ENCODE measurements at regions not wholly inside any gene's neighbourhood (a gene's known extent, or its start where the extent isn't known, plus 50 kb on each side); places are given as distances from the start of the nearest gene placed in this dataset.
A peak's percentile ranks its signal among the peaks of the same experiment; 100 is the strongest.

DNA sequence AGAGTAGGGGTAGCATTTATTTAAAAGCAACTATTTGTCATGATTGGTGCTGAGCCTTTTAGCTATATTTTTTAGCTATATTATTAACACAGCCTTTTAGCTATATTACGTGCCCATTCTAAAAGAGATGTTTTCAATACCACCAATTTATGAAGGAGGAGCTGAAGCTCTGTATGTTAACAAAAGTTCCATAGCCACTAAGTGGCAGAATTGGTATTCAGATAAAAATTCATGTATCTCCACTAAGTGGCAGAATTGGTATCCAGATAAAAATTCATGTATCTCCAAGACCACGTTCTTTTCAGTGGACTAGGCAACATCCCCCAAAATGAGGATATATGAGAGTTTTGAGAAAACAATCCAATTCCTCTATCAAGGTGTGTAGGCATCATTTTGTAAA, 268.6 kb downstream of the HGF start:
- peaks cover 2% of the 10 kb centered on the region for H3K4me1 ChIP-seq (ENCODE audit: control insufficient read depth, insufficient read depth, low read length)
- DNase-seq = no peak
- intact Hi-C loops (cut with DNase I) = loop anchor here in 1 of 4 donors (10.0 kb wide), 1 partner anchor 454 kb away; no protein-coding TSS in a partner anchor
- H3K27me3 ChIP-seq (ENCODE audit: control insufficient read depth, insufficient read depth) = no peaks in the 10 kb centered on the region
- H3K4me3 ChIP-seq (ENCODE audit: low read length) = no peak overlapping the region
- no peak for ATAC-seq
- no peak overlapping the region for H3K27ac ChIP-seq (ENCODE audit: low read length)
- H3K9me3 ChIP-seq (ENCODE audit: control insufficient read depth, low read length) = no peaks in the 10 kb centered on the region
- WGBS = 50% methylated on average over 2 of the region's 2 CpGs

DNA sequence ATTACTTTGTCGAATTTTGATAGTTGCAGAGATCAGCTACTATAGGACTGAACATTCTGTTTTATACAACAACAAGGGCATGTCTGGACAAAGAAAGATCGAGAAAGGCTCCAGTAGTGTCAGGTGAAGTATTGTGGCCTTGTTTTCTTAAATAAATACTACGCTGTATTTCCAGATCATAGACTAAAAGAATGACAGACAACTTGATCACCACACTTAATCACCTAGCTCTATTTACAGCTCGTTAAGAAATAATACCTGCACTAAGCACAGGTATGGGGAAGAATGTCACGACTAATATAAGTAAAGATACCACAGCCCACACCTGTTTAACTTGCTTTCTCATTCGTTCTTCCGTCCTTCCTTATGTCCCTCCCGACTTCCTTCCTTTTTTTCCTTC, 269.2 kb downstream of the HGF start:
- 81% methylated on average over 8 of the region's 8 CpGs for WGBS
- DNase-seq = no peak
- Histone ChIP-seq H3K27me3 (ENCODE audit: control insufficient read depth, insufficient read depth) (no peaks in the 10 kb centered on the region), H3K27ac (ENCODE audit: low read length) (no peak overlapping the region), H3K4me1 (ENCODE audit: control insufficient read depth, insufficient read depth, low read length) (peaks cover 2% of the 10 kb centered on the region), H3K4me3 (ENCODE audit: low read length) (no peak overlapping the region), H3K9me3 (ENCODE audit: control insufficient read depth, low read length) (no peaks in the 10 kb centered on the region)
- intact Hi-C loops (cut with DNase I) = loop anchor here in 1 of 4 donors (10.0 kb wide), 1 partner anchor 454 kb away; no protein-coding TSS in a partner anchor
- ATAC-seq = no peak

DNA sequence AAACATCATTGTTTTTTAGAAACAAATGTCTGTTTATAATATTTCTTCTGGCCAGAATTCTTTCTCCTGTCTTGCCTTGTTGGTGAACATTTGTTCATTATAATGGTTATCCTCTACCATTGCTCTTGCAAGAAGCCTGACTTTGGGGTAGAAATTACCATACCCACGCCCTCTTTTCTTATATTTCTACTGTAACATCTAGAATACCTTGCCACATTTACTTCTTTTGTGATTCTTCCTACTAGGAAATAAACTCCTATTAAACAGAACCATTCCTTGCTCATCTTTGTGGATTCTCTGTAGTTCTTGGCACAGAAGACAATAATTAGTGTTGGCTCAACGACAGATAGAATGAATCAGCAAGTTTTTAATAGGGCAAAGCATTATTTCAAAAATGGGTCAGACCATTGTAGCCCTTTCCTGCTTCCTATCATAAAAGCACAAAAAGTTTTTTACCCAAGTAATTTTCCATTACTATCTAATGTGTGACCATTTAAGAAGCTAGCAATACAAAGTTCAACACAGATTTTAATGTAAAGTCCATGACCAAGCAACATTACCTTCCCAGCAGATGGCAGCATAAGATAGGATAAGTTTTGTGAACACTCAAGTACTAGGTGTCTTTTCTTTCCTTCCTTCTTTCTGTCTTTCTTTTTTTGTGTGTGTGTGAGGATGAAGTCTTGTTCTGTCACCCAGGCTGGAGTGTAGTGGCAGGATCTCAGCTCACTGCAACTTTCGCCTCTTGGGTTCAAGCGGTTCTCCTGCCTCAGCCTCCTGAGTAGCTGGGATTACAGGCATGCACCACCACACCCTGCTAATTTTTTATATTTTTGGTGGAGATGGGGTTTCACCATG, 270.4 kb downstream of the HGF start:
- intact Hi-C loops (cut with DNase I) = loop anchor here in 3 of 4 donors (10.0 kb wide), 1 partner anchor 455 kb away; no protein-coding TSS in a partner anchor
- Histone ChIP-seq H3K27ac (ENCODE audit: low read length) (no peak overlapping the region), H3K4me1 (ENCODE audit: control insufficient read depth, insufficient read depth, low read length) (peaks cover 2% of the 10 kb centered on the region), H3K9me3 (ENCODE audit: control insufficient read depth, low read length) (no peaks in the 10 kb centered on the region), H3K27me3 (ENCODE audit: control insufficient read depth, insufficient read depth) (no peaks in the 10 kb centered on the region), H3K4me3 (ENCODE audit: low read length) (no peak overlapping the region)
- peak; percentile 77 to 82 for ATAC-seq
- no peak for DNase-seq
- whole genome bisulfite sequencing = 60% methylated on average over 4 of the region's 4 CpGs

DNA sequence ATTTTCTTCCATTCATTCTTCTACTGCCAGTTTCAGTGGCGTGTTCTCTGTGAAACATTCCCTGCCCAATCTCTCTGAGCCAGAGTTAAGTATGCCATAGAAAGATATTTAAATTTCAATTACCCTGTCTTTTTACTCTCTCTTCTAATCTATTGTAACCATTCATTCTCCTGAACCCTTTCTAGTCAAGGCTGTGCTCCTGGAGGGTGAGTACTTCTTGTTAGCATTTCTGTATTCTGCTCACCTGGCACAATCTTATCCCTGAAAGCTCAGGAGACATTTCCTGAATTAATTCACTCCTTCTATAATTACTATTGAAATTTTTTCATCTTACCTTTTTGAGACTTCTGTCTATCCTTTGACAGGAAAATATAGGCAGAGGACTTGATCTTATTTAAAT, 271.7 kb downstream of the HGF start:
- WGBS = 90% methylated on average over 1 of the region's 1 CpG
- Histone ChIP-seq H3K4me3 (ENCODE audit: low read length) (no peak overlapping the region), H3K27ac (ENCODE audit: low read length) (no peak overlapping the region), H3K9me3 (ENCODE audit: control insufficient read depth, low read length) (no peaks in the 10 kb centered on the region), H3K4me1 (ENCODE audit: control insufficient read depth, insufficient read depth, low read length) (peaks cover 2% of the 10 kb centered on the region), H3K27me3 (ENCODE audit: control insufficient read depth, insufficient read depth) (no peaks in the 10 kb centered on the region)
- intact Hi-C loops (cut with DNase I) = loop anchor here in 2 of 4 donors (10.0 kb wide), 1 partner anchor 457 kb away; no protein-coding TSS in a partner anchor
- no peak for DNase-seq
- no peak for ATAC-seq

DNA sequence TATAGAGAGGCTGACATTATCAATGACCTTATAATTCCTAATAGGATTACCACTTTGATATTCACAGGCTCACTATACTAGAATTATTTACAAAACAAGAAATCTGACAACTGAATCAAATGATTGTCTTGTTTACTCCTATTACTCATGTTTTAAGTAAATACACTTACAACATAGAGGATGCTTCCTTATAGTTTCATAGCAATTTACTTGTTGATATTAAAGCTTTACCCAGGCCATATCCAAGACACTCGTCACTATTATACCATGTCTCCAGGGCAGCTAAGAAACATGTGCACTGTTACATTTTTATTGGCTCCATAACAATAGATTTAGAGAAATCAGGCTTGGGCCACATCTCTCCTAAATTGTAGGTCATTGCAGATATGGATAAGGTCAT, 276.9 kb downstream of the HGF start:
- DNase-seq = no peak
- Histone ChIP-seq H3K4me3 (ENCODE audit: low read length) (no peak overlapping the region), H3K4me1 (ENCODE audit: control insufficient read depth, insufficient read depth, low read length) (no peaks in the 10 kb centered on the region), H3K9me3 (ENCODE audit: control insufficient read depth, low read length) (no peaks in the 10 kb centered on the region), H3K27ac (ENCODE audit: low read length) (no peak overlapping the region), H3K27me3 (ENCODE audit: control insufficient read depth, insufficient read depth) (no peaks in the 10 kb centered on the region)
- WGBS = 76% methylated on average over 1 of the region's 1 CpG
- no peak for ATAC-seq
- intact Hi-C loops (cut with DNase I) = loop anchor here in 2 of 4 donors (10.0 kb wide), 1 partner anchor 462 kb away; no protein-coding TSS in a partner anchor

DNA sequence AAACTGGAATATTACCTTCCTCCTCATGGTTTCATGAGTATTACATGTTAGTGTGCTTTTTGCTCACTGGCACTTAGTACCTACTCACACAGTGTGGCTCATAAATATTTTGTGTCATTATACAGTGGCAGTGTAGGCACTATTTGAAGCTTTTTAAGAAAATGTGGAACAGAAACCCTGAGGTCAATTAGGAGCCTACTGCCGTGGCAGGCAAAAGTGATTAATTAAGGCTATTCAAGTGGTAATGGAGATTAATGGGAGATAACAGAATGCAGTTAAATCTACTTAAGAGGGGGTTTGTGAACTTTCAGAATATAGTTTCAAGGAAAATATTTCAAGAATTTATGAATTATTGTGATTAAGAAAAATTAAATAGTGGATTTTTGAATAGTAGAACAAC, 277.6 kb downstream of the HGF start:
- Histone ChIP-seq H3K27ac (ENCODE audit: low read length) (no peak overlapping the region), H3K27me3 (ENCODE audit: control insufficient read depth, insufficient read depth) (no peaks in the 10 kb centered on the region), H3K9me3 (ENCODE audit: control insufficient read depth, low read length) (no peaks in the 10 kb centered on the region), H3K4me1 (ENCODE audit: control insufficient read depth, insufficient read depth, low read length) (no peaks in the 10 kb centered on the region), H3K4me3 (ENCODE audit: low read length) (no peak overlapping the region)
- DNase-seq (no peak), ATAC-seq (no peak)
- intact Hi-C loops (cut with DNase I) = loop anchor here in 2 of 4 donors (10.0 kb wide), 1 partner anchor 463 kb away; no protein-coding TSS in a partner anchor
- 32% methylated on average over 1 of the region's 1 CpG for WGBS

DNA sequence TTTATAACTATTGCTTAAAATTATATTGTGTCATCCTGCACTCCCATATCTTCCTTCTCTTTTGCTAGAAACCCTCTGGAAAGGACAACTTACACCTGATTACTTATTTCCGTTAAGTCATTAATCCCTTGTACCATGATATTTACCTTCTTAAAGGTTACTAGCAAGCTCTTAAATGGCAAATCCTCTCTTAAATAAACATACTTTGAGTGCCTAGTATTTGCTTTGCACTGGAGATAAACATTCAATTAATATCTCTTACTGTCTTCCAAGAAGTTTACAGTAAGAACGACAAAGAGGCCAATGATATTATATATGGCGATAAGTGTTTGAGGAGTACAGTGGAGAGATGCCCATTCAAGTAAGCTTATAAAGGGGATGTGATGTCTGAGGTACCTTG, 278.3 kb downstream of the HGF start:
- 93% methylated on average over 3 of the region's 3 CpGs for WGBS
- DNase-seq (no peak), ATAC-seq (no peak)
- no peaks in the 10 kb centered on the region for H3K9me3 ChIP-seq (ENCODE audit: control insufficient read depth, low read length)
- H3K27ac ChIP-seq (ENCODE audit: low read length) = no peak overlapping the region
- no peak overlapping the region for H3K4me3 ChIP-seq (ENCODE audit: low read length)
- intact Hi-C loops (cut with DNase I) = loop anchor here in 2 of 4 donors (10.0 kb wide), 1 partner anchor 463 kb away; no protein-coding TSS in a partner anchor
- no peaks in the 10 kb centered on the region for H3K27me3 ChIP-seq (ENCODE audit: control insufficient read depth, insufficient read depth)
- H3K4me1 ChIP-seq (ENCODE audit: control insufficient read depth, insufficient read depth, low read length) = no peaks in the 10 kb centered on the region

DNA sequence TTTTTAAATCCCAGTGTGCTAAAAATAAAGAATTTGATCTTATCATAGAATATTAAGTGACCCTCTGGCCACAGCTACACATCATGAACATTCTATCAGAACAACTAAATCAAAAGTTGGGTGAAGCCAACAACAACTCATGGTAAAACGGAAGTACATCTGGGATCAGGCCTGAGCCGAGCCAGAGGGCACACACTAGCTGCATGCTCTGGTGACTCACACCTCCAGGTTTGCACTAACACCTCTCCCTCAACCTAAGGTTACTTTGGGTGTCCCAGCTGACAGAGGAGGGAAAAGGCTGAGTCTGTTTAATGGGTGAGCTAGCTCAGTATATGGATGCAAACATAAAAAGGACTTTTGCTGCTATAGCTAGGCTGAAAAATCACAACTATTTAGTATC, 281.6 kb downstream of the HGF start:
- Histone ChIP-seq H3K27me3 (ENCODE audit: control insufficient read depth, insufficient read depth) (no peaks in the 10 kb centered on the region), H3K9me3 (ENCODE audit: control insufficient read depth, low read length) (no peaks in the 10 kb centered on the region), H3K4me1 (ENCODE audit: control insufficient read depth, insufficient read depth, low read length) (peaks cover 5% of the 10 kb centered on the region), H3K4me3 (ENCODE audit: low read length) (no peak overlapping the region), H3K27ac (ENCODE audit: low read length) (no peak overlapping the region)
- intact Hi-C loops (cut with DNase I) = loop anchor here in 2 of 4 donors (10.0 kb wide), 2 partner anchors 527 to 1087 kb away; no protein-coding TSS in a partner anchor
- DNase-seq (no peak), ATAC-seq (no peak)
- WGBS = 80% methylated on average over 2 of the region's 2 CpGs

DNA sequence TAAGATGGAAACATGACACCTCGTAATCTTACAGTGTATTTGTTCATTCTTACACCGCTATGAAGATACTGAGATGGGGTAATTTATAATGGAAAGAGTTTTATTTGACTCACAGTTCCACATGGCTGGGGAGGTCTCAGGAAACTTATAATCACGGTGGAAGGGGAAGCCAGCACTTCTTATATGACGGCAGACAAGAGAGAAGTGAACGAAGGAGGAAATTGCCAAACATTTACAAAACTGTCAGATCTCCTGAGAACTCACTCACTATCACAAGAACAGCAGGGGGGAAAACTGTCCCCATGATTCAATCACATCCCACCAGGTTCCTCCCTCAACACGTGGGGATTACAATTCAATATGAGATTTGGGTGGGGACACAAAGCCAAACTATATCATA, 282.3 kb downstream of the HGF start:
- Histone ChIP-seq H3K27ac (ENCODE audit: low read length) (no peak overlapping the region), H3K4me1 (ENCODE audit: control insufficient read depth, insufficient read depth, low read length) (peaks cover 5% of the 10 kb centered on the region), H3K4me3 (ENCODE audit: low read length) (no peak overlapping the region), H3K9me3 (ENCODE audit: control insufficient read depth, low read length) (no peaks in the 10 kb centered on the region), H3K27me3 (ENCODE audit: control insufficient read depth, insufficient read depth) (no peaks in the 10 kb centered on the region)
- DNase-seq = no peak
- WGBS = 72% methylated on average over 6 of the region's 6 CpGs
- ATAC-seq = no peak
- intact Hi-C loops (cut with DNase I) = loop anchor here in 2 of 4 donors (10.0 kb wide), 2 partner anchors 527 to 1087 kb away; no protein-coding TSS in a partner anchor

DNA sequence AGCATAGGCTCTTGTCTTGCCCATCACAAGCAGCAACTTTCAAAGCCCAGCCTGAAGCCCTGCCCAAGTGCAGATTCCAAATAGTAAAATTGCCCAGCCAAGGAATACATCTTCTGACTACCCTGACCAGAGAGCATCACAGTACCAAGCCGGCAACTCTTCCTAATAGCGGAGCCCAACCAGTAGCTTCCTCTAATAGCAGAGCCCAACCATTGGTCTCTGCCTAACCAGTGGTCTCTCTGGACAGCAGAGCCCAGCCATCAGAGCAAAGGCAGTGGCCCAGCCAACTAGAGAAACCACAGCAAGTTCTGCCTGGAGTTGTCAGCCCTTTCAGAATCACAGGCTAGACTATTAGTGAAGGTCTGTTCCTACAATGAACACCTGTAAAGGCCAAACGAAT, 285.6 kb downstream of the HGF start:
- 29% methylated on average over 3 of the region's 3 CpGs for WGBS
- ATAC-seq = peak; percentile 99 to 100
- DNase-seq = peak; percentile 66 to 82 (median 79)
- H3K4me3 ChIP-seq (ENCODE audit: low read length) = no peak overlapping the region
- H3K4me1 ChIP-seq (ENCODE audit: control insufficient read depth, insufficient read depth, low read length) = peaks cover 5% of the 10 kb centered on the region
- intact Hi-C loops (cut with DNase I) = loop anchor here in 2 of 4 donors (10.0 kb wide), 2 partner anchors 531 to 1091 kb away; no protein-coding TSS in a partner anchor
- H3K27me3 ChIP-seq (ENCODE audit: control insufficient read depth, insufficient read depth) = no peaks in the 10 kb centered on the region
- no peaks in the 10 kb centered on the region for H3K9me3 ChIP-seq (ENCODE audit: control insufficient read depth, low read length)
- H3K27ac ChIP-seq (ENCODE audit: low read length) = no peak overlapping the region

DNA sequence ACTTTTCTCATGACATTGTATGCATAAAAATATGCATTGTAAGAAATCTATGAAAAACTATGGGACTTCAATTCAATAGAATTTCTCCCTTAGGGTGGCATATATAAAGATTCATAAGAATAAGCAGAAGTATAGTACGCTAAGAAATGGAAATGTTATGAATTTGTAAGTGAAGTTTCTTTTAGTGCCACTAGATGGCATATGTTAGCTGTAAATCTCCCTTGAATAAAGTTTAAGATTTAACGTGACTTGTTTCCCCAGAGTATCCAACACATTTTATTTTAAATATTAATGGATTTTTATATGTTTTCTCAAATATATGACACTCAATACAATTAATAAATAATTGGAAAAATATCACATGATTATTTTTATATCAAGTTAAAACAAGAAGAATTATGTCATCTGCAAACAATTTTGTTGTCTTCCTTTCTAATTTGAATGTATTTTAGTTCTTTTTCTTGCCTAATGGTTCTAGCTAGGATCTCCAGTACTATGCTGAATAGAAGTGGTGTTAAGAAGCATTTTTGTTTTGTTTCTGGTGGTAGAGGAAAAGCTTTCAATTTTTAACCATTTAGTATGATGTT, 287.2 kb downstream of the HGF start:
- Histone ChIP-seq H3K4me1 (ENCODE audit: control insufficient read depth, insufficient read depth, low read length) (peaks cover 5% of the 10 kb centered on the region), H3K9me3 (ENCODE audit: control insufficient read depth, low read length) (no peaks in the 10 kb centered on the region), H3K27ac (ENCODE audit: low read length) (no peak overlapping the region), H3K27me3 (ENCODE audit: control insufficient read depth, insufficient read depth) (no peaks in the 10 kb centered on the region), H3K4me3 (ENCODE audit: low read length) (no peak overlapping the region)
- ATAC-seq (no peak), DNase-seq (no peak)
- WGBS = 1% methylated on average over 2 of the region's 2 CpGs
- intact Hi-C loops (cut with DNase I) = loop anchor here in 2 of 4 donors (10.0 kb wide), 2 partner anchors 532 to 1092 kb away; no protein-coding TSS in a partner anchor

Data from right cardiac atrium (tissue), 5 donors.